SKM-1 treated with dmso at 0.1 percent for 144 hours (cell line): ENCODE measurements at regions not wholly inside any gene's neighbourhood (a gene's known extent, or its start where the extent isn't known, plus 50 kb on each side); places are given as distances from the start of the nearest gene placed in this dataset.
"Not testable (repeated sequence)": the region's sequence is repeated elsewhere in the genome, so short reads cannot be mapped to it uniquely, and the experiment has no call there.

ENCODE experiments used
- DNase-seq: peaks from one replicate; lab custom pipeline; 2025; ENCODE audit not compliant: unreplicated experiment; lab: John Stamatoyannopoulos, UW

DNA sequence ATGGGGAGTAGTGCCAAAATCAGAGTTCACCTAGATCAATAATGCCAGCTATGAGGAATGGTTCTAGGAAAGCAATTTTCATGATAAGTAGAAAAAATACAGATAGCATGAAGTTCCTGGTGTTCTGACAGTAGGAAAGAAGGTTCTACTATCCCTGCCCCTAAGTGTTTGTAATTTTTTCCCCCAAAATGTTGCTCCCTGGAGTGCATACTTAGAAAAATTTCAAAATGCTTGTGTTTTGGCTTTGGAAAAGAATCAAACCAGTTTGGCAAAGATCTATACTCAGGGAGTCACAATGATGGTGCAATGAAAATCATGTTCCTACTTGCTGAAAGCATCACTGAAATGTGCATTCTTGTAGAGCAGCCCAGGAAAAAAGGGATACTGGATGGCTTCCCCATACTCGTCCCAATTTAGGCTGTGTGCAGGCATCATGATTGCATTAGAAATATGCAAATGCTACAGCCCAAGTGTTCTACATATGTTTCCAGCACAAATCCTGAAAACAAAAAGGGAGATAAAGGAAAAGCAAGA lies 74.7 kb downstream of the LPAR4 start:
- DNase-seq, result no peak

DNA sequence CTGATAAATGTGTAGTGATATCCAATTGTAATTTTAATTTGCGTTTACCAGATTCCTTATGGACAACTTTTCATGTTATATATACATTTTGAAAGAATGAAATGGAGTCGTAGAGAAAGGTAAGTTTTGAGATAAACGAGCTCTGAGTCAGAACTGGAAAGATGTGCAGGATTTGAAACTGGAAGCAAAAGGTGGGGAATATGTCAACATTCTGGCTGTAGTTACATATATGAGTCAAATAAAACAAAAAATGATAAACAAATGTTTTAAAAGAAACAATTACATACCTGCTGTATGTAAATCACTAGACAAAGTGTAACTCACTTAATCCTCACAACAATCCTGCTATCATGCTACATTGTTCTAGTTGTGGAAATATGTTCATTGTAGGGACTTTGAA lies 84.0 kb downstream of the LPAR4 start:
- no peak for DNase-seq

DNA sequence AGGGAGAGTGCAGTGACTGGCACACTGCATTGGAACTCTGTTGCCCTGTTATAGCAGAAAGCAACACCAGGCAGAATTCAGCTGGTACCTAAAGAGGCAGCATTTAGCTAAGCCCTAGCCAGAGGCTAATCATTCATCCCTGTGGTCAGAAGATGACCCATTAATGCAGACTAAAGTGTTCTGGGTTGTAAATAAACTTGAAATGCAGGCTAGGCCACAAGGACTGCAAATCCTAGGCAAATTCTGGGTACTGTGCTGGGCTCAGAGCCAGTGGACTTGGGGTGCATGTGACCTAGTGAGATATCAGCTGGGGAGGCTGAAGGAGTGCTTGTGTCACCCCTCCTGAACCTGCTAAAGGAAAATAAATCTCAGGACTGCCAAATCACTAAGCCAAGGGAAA lies 91.2 kb downstream of the LPAR4 start:
- DNase-seq, result no peak

DNA sequence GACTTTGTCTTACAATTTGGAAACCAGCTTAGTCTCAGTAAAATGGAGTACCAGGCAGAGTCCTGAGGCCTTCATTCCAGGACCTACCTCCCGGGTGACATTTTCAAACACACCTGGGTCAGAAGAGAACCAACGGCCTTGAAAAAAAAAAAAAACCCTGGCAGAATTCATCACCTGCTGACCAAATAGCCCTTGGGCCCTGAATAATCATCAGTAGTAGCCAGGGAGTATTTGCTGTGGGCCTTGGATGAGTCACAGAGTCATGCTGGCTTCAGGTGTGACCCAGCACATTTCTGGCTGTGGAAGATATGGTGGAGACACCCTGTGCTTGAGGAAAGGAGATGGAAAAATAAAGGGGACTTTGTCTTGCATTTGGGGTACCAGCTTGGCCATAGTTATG lies 92.2 kb downstream of the LPAR4 start:
- no peak for DNase-seq

DNA sequence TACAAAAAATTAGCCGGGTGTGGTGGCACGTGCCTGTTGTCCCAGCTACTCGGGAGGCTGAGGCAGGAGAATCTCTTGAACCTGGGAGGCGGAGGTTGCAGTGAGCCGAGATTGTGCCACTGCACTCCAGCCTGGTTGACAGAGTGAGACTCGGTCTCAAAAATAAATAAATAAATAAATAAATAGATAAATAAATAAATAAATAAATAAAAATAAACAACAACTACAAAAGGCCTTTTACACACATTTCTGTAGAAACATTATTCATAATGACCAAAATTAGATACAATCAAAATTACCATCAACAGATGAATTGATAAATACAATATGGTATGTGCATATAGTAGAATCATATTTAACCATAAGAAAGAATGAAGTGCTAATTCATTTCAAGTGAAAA lies 96.7 kb downstream of the LPAR4 start:
- DNase-seq, result not testable (repeated sequence)

DNA sequence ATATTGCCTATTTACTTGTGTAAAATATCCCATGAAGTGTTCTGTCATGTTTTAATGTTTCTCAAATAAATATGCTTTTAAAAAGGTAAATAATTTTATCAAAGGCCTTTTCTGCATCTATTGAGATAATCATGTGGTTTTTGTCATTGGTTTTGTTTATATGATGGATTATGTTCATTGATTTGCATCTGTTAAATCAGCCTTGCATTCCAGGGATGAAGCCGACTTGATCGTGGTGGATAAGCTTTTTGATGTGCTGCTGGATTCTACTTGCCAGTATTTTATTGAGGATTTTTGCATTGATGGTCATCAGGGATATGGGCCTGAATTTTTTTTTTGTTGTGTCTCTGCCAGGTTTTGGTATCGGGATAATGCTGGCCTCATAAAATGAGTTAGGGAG lies 63.9 kb upstream of the P2RY10 start:
- DNase-seq, result not testable (repeated sequence)

DNA sequence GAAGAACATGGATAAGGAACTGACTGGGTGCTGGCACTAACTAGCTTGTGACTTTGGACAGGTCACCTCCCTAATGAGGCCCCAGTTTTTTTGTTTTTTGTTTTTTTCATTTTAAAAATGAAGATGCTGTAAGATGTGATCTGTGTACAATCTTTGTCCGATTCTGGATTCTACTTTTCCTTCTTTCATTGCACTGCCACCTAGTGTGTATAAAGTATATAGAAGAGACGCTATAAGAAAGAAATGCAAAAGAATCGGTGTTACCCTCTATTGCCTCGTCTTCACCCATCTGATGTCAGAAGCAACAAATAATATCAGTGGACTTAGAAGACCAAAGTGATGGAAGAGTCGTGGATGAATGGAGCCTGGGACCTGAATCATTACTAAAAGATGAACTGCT lies 58.6 kb upstream of the P2RY10 start:
- DNase-seq, result peak; percentile 2
